HG03378 (cell line): ENCODE measurements at regions not wholly inside any gene's neighbourhood (a gene's known extent, or its start where the extent isn't known, plus 50 kb on each side); places are given as distances from the start of the nearest gene placed in this dataset.
"Not testable (repeated sequence)": the region's sequence is repeated elsewhere in the genome, so short reads cannot be mapped to it uniquely, and the experiment has no call there.

ENCODE experiments used
- ATAC-seq: cut with Tn5 transposase; IDR thresholded peaks from one replicate; pipeline ENCODE4 v1.9.1; 2021; ENCODE audit warnings: mild to moderate bottlenecking, moderate library complexity; ENCODE audit not compliant: unreplicated experiment

GRCh38 chr5:1637639-1638481 lies 114.1 kb upstream of the LPCAT1 start:
- ATAC-seq, result no peak

GRCh38 chr5:1636981-1637638 lies 113.3 kb upstream of the LPCAT1 start:
- no peak for ATAC-seq

- not testable (repeated sequence) for ATAC-seq
Observed at GRCh38 chr5:1636208-1636770, 112.5 kb upstream of the LPCAT1 start.

GRCh38 chr5:1635477-1635876 lies 111.7 kb upstream of the LPCAT1 start:
- ATAC-seq, result not testable (repeated sequence)

GRCh38 chr5:1634337-1634661 lies 110.5 kb upstream of the LPCAT1 start:
- no peak for ATAC-seq

- peak; percentile 86 for ATAC-seq
Observed at GRCh38 chr5:1633605-1634336, 110.0 kb upstream of the LPCAT1 start.

GRCh38 chr5:1631004-1631403 lies 107.2 kb upstream of the LPCAT1 start:
- not testable (repeated sequence) for ATAC-seq

- not testable (repeated sequence) for ATAC-seq
Observed at GRCh38 chr5:1626397-1626796, 102.6 kb upstream of the LPCAT1 start.

- ATAC-seq, result not testable (repeated sequence)
Observed at GRCh38 chr5:1619531-1619930, 95.8 kb upstream of the LPCAT1 start.

GRCh38 chr5:1618296-1618865 lies 94.6 kb upstream of the LPCAT1 start:
- not testable (repeated sequence) for ATAC-seq

GRCh38 chr5:1617236-1617755 lies 93.5 kb upstream of the LPCAT1 start:
- not testable (repeated sequence) for ATAC-seq

- not testable (repeated sequence) for ATAC-seq
Observed at GRCh38 chr5:1613515-1613914, 89.8 kb upstream of the LPCAT1 start.

- ATAC-seq, result not testable (repeated sequence)
Observed at GRCh38 chr5:1610526-1610925, 86.8 kb upstream of the LPCAT1 start.

GRCh38 chr5:1609111-1609510 lies 85.4 kb upstream of the LPCAT1 start:
- ATAC-seq, result not testable (repeated sequence)

GRCh38 chr5:1608336-1608735 lies 84.6 kb upstream of the LPCAT1 start:
- not testable (repeated sequence) for ATAC-seq

GRCh38 chr5:1606951-1607350 lies 83.2 kb upstream of the LPCAT1 start:
- not testable (repeated sequence) for ATAC-seq

GRCh38 chr5:1603916-1604315 lies 80.2 kb upstream of the LPCAT1 start:
- not testable (repeated sequence) for ATAC-seq

GRCh38 chr5:1601565-1601964 lies 77.8 kb upstream of the LPCAT1 start:
- ATAC-seq, result not testable (repeated sequence)

GRCh38 chr5:1598950-1599737 lies 75.4 kb upstream of the LPCAT1 start:
- ATAC-seq, result peak; percentile 42

GRCh38 chr5:1597093-1597473 lies 73.3 kb upstream of the LPCAT1 start:
- ATAC-seq, result not testable (repeated sequence)
